ENCODE measurements at regions not wholly inside any gene's neighbourhood (a gene's known extent, or its start where the extent isn't known, plus 50 kb on each side); places are given as distances from the start of the nearest gene placed in this dataset.
A peak's percentile ranks its signal among the peaks of the same experiment; 100 is the strongest.

DNA sequence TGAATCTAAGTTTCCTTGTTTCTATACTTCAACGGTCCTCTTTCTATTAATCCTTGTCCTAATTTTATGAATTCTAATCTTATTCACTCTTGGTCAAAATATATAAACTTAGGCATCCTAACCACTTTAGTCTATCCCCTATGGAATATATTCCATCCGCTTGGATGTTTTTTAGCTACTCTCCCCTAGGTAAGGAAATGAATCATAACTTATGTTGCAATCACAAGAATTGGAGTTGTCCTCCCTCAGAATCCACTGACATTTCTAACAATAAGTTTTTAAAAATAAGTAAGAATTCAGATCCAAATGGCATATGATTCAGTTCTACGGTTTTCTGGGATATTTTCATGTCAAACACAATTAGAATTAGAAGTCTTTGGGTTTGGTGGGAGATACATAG lies 1081.6 kb downstream of the SORCS1 start:
- H3K27me3 ChIP-seq = no peaks in the 10 kb centered on the region
- H3K4me1 ChIP-seq (ENCODE audit: low read depth) = no peaks in the 10 kb centered on the region
- no peaks in the 10 kb centered on the region for H3K9me3 ChIP-seq (ENCODE audit: low read depth)
- no peak overlapping the region for H3K27ac ChIP-seq
- TF ChIP-seq, protein P1, sequence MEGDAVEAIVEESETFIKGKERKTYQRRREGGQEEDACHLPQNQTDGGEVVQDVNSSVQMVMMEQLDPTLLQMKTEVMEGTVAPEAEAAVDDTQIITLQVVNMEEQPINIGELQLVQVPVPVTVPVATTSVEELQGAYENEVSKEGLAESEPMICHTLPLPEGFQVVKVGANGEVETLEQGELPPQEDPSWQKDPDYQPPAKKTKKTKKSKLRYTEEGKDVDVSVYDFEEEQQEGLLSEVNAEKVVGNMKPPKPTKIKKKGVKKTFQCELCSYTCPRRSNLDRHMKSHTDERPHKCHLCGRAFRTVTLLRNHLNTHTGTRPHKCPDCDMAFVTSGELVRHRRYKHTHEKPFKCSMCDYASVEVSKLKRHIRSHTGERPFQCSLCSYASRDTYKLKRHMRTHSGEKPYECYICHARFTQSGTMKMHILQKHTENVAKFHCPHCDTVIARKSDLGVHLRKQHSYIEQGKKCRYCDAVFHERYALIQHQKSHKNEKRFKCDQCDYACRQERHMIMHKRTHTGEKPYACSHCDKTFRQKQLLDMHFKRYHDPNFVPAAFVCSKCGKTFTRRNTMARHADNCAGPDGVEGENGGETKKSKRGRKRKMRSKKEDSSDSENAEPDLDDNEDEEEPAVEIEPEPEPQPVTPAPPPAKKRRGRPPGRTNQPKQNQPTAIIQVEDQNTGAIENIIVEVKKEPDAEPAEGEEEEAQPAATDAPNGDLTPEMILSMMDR (IDR thresholded peaks at IDR 0.05; ENCODE audit: low read depth, low read length) = no peak
- peak in 1 of 2 donors; percentile 61 for DNase-seq (ENCODE audit: low read depth in 1 of 2, low spot score in 1 of 2)
- no peak overlapping the region for H3K4me3 ChIP-seq
- H3K36me3 ChIP-seq = no peaks in the 10 kb centered on the region

GRCh38 chr10:106078895-106079576 lies 1085.5 kb downstream of the SORCS1 start:
- no peaks in the 10 kb centered on the region for H3K27me3 ChIP-seq
- no peak overlapping the region for H3K27ac ChIP-seq
- H3K4me3 ChIP-seq = no peak overlapping the region
- no peaks in the 10 kb centered on the region for H3K4me1 ChIP-seq (ENCODE audit: low read depth)
- no peaks in the 10 kb centered on the region for H3K9me3 ChIP-seq (ENCODE audit: low read depth)
- peak in 1 of 2 donors; percentile 9 for DNase-seq (ENCODE audit: low read depth in 1 of 2, low spot score in 1 of 2)
- TF ChIP-seq, protein P1 (IDR thresholded peaks at IDR 0.05; ENCODE audit: low read depth, low read length) = no peak
- H3K36me3 ChIP-seq = no peaks in the 10 kb centered on the region

GRCh38 chr10:106076496-106076895 lies 1088.0 kb downstream of the SORCS1 start:
- H3K36me3 ChIP-seq = no peaks in the 10 kb centered on the region
- no peak overlapping the region for H3K27ac ChIP-seq
- no peak for DNase-seq (ENCODE audit: low read depth in 1 of 2, low spot score in 1 of 2)
- no peaks in the 10 kb centered on the region for H3K9me3 ChIP-seq (ENCODE audit: low read depth)
- TF ChIP-seq, protein P1 (IDR thresholded peaks at IDR 0.05; ENCODE audit: low read depth, low read length) = no peak
- H3K4me1 ChIP-seq (ENCODE audit: low read depth) = no peaks in the 10 kb centered on the region
- H3K27me3 ChIP-seq = no peaks in the 10 kb centered on the region
- H3K4me3 ChIP-seq = no peak overlapping the region

- Histone ChIP-seq H3K27me3 (no peaks in the 10 kb centered on the region), H3K4me1 (ENCODE audit: low read depth) (no peaks in the 10 kb centered on the region), H3K36me3 (no peaks in the 10 kb centered on the region), H3K4me3 (no peak overlapping the region), H3K27ac (no peak overlapping the region), H3K9me3 (ENCODE audit: low read depth) (no peaks in the 10 kb centered on the region)
- TF ChIP-seq, protein P1 (IDR thresholded peaks at IDR 0.05; ENCODE audit: low read depth, low read length) = no peak
- no peak for DNase-seq (ENCODE audit: low read depth in 1 of 2, low spot score in 1 of 2)
Observed at GRCh38 chr10:106053061-106053460, 1111.4 kb downstream of the SORCS1 start.

DNA sequence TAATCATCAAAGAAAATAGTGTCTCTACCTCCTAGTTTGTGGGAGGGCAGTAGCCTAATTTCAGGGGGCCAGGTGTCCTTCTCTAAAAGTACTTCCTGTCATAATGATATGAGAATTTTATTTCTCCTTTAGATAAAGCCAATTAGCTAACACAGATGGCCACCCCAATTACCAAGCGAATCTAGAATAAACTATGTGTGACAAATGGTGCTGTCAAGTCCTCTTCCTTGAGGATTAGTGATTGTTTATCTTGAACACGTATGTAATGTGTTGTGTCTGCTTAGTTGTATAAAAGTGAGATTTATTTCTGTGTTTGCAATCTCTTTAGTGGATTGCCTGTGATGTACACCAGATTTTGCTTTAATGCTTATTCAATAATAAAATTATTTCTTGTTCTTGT lies 1120.0 kb downstream of the SORCS1 start:
- TF ChIP-seq, protein P1 (IDR thresholded peaks at IDR 0.05; ENCODE audit: low read depth, low read length) = no peak
- H3K27ac ChIP-seq = no peak overlapping the region
- no peaks in the 10 kb centered on the region for H3K9me3 ChIP-seq (ENCODE audit: low read depth)
- H3K4me3 ChIP-seq = no peak overlapping the region
- DNase-seq (ENCODE audit: low read depth in 1 of 2, low spot score in 1 of 2) = no peak
- no peaks in the 10 kb centered on the region for H3K4me1 ChIP-seq (ENCODE audit: low read depth)
- no peaks in the 10 kb centered on the region for H3K27me3 ChIP-seq
- no peaks in the 10 kb centered on the region for H3K36me3 ChIP-seq
